Transverse colon (tissue), 3 donors: ENCODE measurements at regions not wholly inside any gene's neighbourhood (a gene's known extent, or its start where the extent isn't known, plus 50 kb on each side); places are given as distances from the start of the nearest gene placed in this dataset.

Experiments
- POLR2A ChIP-seq: fragments of 450-650 bp; IDR thresholded peaks from one replicate; pipeline ENCODE4 v1.6.1; 2016; ENCODE audit warnings: antibody characterized with exemption, mild to moderate bottlenecking, moderate library complexity
- TF ChIP-seq, protein P1 (sequence below), 5 experiments: fragments of 200-600 bp in 3 of 5; fragments of 450-650 bp in 2 of 5; sonication (generic) in 3 of 5; IDR thresholded peaks; 1 replicate in 2 of 5; 2 replicates in 3 of 5; pipeline ENCODE4 v1.5.1; 2016 to 2017; ENCODE audit warnings: antibody characterized with exemption in 5 of 5, inconsistent platforms in 3 of 5, mild to moderate bottlenecking in 2 of 5, moderate library complexity in 1 of 5

DNA sequence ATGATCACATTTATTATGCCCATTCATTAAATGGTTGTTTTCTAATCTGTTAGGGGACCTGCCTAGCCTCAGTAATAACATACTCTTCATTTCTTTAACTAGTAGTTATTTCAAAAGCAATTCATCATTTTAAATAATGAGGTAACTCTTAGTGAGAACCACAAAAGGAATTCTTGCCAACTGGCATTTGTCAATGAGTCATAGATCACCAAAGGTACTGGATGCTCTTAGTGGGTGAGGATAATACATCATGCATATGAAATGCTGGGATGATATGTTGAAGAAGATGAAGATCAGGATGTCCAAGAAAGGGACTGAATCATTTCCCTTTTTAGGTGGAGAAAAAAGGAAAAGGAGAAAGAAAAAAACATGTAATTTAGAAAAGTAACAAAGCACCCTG, 826.2 kb upstream of the DDX18 start:
- TF ChIP-seq, protein P1, sequence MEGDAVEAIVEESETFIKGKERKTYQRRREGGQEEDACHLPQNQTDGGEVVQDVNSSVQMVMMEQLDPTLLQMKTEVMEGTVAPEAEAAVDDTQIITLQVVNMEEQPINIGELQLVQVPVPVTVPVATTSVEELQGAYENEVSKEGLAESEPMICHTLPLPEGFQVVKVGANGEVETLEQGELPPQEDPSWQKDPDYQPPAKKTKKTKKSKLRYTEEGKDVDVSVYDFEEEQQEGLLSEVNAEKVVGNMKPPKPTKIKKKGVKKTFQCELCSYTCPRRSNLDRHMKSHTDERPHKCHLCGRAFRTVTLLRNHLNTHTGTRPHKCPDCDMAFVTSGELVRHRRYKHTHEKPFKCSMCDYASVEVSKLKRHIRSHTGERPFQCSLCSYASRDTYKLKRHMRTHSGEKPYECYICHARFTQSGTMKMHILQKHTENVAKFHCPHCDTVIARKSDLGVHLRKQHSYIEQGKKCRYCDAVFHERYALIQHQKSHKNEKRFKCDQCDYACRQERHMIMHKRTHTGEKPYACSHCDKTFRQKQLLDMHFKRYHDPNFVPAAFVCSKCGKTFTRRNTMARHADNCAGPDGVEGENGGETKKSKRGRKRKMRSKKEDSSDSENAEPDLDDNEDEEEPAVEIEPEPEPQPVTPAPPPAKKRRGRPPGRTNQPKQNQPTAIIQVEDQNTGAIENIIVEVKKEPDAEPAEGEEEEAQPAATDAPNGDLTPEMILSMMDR (IDR thresholded peaks at IDR 0.05) = no peak
- no peak for TF ChIP-seq POLR2A
